ACC112 (cell line): ENCODE measurements at regions not wholly inside any gene's neighbourhood (a gene's known extent, or its start where the extent isn't known, plus 50 kb on each side); places are given as distances from the start of the nearest gene placed in this dataset.

Experiments
- H2AFZ ChIP-seq: fragments of 200-600 bp; sonication (generic); one replicate; pipeline ENCODE4 v1.6.0; 2017; ENCODE audit warnings: antibody characterized with exemption, low read length; ENCODE audit not compliant: unreplicated experiment
- H3K27ac ChIP-seq: fragments of 200-600 bp; sonication (generic); 2 replicates; pipeline ENCODE4 v1.5.1; 2014; ENCODE audit warnings: low read depth, mild to moderate bottlenecking, antibody characterized with exemption, low read length, moderate library complexity
- H3K27me3 ChIP-seq: fragments of 200-600 bp; sonication (generic); 2 replicates; pipeline ENCODE4 v1.6.1; 2014; ENCODE audit warnings: mild to moderate bottlenecking, antibody characterized with exemption, low read length, moderate library complexity, mixed read lengths; ENCODE audit not compliant: insufficient read depth
- H3K36me3 ChIP-seq: fragments of 200-600 bp; sonication (generic); 2 replicates; pipeline ENCODE4 v1.6.1; 2016; ENCODE audit warnings: mild to moderate bottlenecking, antibody characterized with exemption, low read length, moderate library complexity, mixed read lengths; ENCODE audit not compliant: insufficient read depth
- H3K4me1 ChIP-seq: fragments of 200-600 bp; sonication (generic); one replicate; pipeline ENCODE4 v1.6.1; 2016; ENCODE audit warnings: low read length, mixed read lengths; ENCODE audit not compliant: insufficient read depth, unreplicated experiment, control insufficient read depth
- H3K4me3 ChIP-seq: fragments of 200-600 bp; sonication (generic); 2 replicates; pipeline ENCODE4 v1.5.1; 2014; ENCODE audit warnings: mild to moderate bottlenecking, low read depth, low read length
- H3K79me2 ChIP-seq: fragments of 200-600 bp; sonication (generic); one replicate; pipeline ENCODE4 v1.6.0; 2016; ENCODE audit warnings: low read length; ENCODE audit not compliant: control insufficient read depth, unreplicated experiment, insufficient read depth

- Histone ChIP-seq H3K27me3 (no peaks in the 10 kb centered on the region), H3K36me3 (no peaks in the 10 kb centered on the region), H3K4me3 (no peak overlapping the region), H3K4me1 (no peaks in the 10 kb centered on the region), H3K79me2 (no peaks in the 10 kb centered on the region), H2AFZ (no peak overlapping the region), H3K27ac (no peak overlapping the region)
Measured at GRCh38 chr4:117224256-117224655, 138.9 kb upstream of the TRAM1L1 start.

GRCh38 chr4:117225471-117225870, 140.1 kb upstream of the TRAM1L1 start:
- Histone ChIP-seq H3K27ac (no peak overlapping the region), H3K79me2 (no peaks in the 10 kb centered on the region), H3K36me3 (no peaks in the 10 kb centered on the region), H3K4me1 (no peaks in the 10 kb centered on the region), H3K27me3 (no peaks in the 10 kb centered on the region), H3K4me3 (no peak overlapping the region), H2AFZ (no peak overlapping the region)

- no peaks in the 10 kb centered on the region for H3K36me3 ChIP-seq
- no peak overlapping the region for H3K4me3 ChIP-seq
- H3K27ac ChIP-seq = no peak overlapping the region
- no peaks in the 10 kb centered on the region for H3K27me3 ChIP-seq
- H3K79me2 ChIP-seq = no peaks in the 10 kb centered on the region
- no peaks in the 10 kb centered on the region for H3K4me1 ChIP-seq
- no peak overlapping the region for H2AFZ ChIP-seq
Measured at GRCh38 chr4:117227925-117228324, 142.5 kb upstream of the TRAM1L1 start.

DNA sequence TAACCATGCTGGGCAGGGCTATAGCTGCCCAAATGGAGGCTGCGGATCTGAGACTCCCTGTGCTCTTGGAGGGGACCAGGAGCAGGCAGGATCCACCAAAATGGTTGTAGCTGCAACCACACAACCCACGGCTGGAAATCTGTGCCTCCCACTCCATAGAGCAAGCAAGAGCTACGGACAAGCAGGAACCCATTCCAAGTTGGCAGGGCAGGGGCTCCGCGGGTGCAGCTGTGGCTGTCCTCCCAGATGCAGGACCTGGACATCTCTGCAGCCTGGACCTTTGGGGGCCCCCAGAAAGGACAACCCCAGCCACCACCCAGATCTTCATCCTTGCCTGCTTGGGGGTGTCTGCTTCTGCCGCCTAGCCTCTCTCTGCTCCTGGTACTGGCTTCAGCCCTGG, 154.1 kb upstream of the TRAM1L1 start:
- no peaks in the 10 kb centered on the region for H3K79me2 ChIP-seq
- H3K36me3 ChIP-seq = no peaks in the 10 kb centered on the region
- H3K27me3 ChIP-seq = no peaks in the 10 kb centered on the region
- H3K4me1 ChIP-seq = no peaks in the 10 kb centered on the region
- H3K4me3 ChIP-seq = no peak overlapping the region
- no peak overlapping the region for H3K27ac ChIP-seq
- no peak overlapping the region for H2AFZ ChIP-seq

GRCh38 chr4:117249333-117249732, 164.0 kb upstream of the TRAM1L1 start:
- Histone ChIP-seq H3K79me2 (no peaks in the 10 kb centered on the region), H2AFZ (no peak overlapping the region), H3K27me3 (no peaks in the 10 kb centered on the region), H3K4me1 (no peaks in the 10 kb centered on the region), H3K27ac (no peak overlapping the region), H3K4me3 (peak overlapping the region; percentile 51; the same call in 1 of the 2 replicates), H3K36me3 (no peaks in the 10 kb centered on the region)

- Histone ChIP-seq H3K27ac (no peak overlapping the region), H3K79me2 (no peaks in the 10 kb centered on the region), H2AFZ (no peak overlapping the region), H3K36me3 (no peaks in the 10 kb centered on the region), H3K4me1 (no peaks in the 10 kb centered on the region), H3K4me3 (no peak overlapping the region), H3K27me3 (no peaks in the 10 kb centered on the region)
Measured at GRCh38 chr4:117264072-117264471, 178.7 kb upstream of the TRAM1L1 start.

DNA sequence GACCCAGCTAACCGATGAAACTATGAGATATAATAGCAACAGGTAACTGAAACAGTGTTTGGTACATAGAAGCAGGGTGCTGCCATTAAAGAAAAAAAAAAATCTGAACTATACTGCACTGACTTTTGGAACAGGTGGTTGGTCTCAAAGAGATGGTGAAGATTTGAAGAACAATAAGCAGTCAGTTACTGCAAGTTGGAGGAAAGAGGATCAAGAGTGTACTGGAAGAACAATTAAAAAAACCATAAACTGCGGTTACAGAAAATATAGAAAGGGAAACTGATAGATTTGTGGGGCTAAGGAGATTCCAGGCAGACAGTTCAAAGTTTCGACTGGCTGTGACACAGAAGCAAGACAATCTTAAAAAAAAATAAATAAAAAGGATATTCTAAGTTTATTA, 181.9 kb upstream of the TRAM1L1 start:
- Histone ChIP-seq H3K27me3 (no peaks in the 10 kb centered on the region), H3K4me3 (no peak overlapping the region), H3K36me3 (no peaks in the 10 kb centered on the region), H3K4me1 (no peaks in the 10 kb centered on the region), H2AFZ (no peak overlapping the region), H3K27ac (no peak overlapping the region), H3K79me2 (no peaks in the 10 kb centered on the region)

GRCh38 chr4:117284736-117285135, 199.4 kb upstream of the TRAM1L1 start:
- H3K27me3 ChIP-seq = no peaks in the 10 kb centered on the region
- no peak overlapping the region for H3K4me3 ChIP-seq
- no peaks in the 10 kb centered on the region for H3K79me2 ChIP-seq
- H2AFZ ChIP-seq = no peak overlapping the region
- no peak overlapping the region for H3K27ac ChIP-seq
- no peaks in the 10 kb centered on the region for H3K4me1 ChIP-seq
- no peaks in the 10 kb centered on the region for H3K36me3 ChIP-seq

DNA sequence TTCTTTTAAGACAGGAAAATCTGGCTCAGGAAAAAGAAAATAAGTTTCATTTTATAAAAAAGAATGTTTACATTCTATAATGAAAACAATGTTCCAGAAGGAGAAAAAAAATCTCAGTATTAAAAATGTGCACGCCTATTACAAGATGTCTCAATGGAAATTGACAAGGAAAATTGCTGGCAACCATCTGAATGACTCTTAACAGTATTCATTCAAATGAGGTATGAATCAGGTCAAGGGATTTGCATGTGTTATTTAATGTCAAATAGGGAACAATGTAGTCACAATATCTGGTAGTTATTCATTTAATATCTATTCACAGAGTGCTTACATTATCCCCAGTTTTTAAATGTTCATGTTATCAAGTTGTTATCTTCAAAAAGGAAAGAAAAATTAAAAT, 208.4 kb upstream of the TRAM1L1 start:
- H2AFZ ChIP-seq = no peak overlapping the region
- no peaks in the 10 kb centered on the region for H3K79me2 ChIP-seq
- no peak overlapping the region for H3K27ac ChIP-seq
- no peaks in the 10 kb centered on the region for H3K36me3 ChIP-seq
- H3K4me1 ChIP-seq = no peaks in the 10 kb centered on the region
- no peaks in the 10 kb centered on the region for H3K27me3 ChIP-seq
- no peak overlapping the region for H3K4me3 ChIP-seq

DNA sequence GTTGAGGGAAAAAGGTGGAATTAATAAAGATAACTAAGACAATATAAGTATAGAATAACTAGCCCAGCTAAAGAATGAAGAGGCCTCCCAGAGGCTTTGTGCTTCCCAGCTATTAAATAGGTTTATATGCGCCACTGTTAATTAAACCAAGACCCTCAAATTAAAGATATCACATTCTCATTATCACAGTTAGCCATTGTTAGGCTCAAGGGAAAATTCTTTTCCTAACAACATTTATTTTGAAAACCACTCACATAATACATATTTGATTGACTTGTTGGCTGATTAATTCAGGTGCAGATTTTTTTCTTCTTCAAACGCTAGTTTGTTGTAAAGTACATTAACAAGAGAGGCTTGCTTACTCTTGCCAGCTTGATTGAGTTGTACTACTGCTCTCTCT, 216.8 kb upstream of the TRAM1L1 start:
- no peaks in the 10 kb centered on the region for H3K4me1 ChIP-seq
- no peaks in the 10 kb centered on the region for H3K36me3 ChIP-seq
- no peaks in the 10 kb centered on the region for H3K79me2 ChIP-seq
- no peak overlapping the region for H2AFZ ChIP-seq
- no peak overlapping the region for H3K4me3 ChIP-seq
- H3K27me3 ChIP-seq = no peaks in the 10 kb centered on the region
- no peak overlapping the region for H3K27ac ChIP-seq

DNA sequence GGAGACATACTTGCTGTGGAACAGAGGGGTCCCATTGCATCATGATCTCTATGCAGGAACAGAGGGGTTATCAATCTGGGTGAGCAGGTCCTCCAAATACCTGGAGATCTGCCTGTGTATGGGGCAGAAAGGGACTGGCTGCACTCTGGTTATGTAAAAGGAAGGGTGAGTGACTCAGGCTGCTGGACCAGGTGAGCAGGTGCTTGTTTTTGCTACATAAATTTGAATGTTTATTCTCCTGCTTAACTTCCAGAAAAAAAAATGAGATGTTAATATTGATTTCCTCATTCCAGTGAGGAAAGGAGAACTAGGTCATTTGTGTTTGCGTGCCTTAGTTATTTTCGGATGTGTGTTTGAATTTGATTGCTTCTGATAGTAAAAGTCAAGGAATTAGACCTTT, 225.8 kb upstream of the TRAM1L1 start:
- Histone ChIP-seq H3K27ac (no peak overlapping the region), H3K27me3 (no peaks in the 10 kb centered on the region), H3K4me1 (no peaks in the 10 kb centered on the region), H3K36me3 (no peaks in the 10 kb centered on the region), H2AFZ (no peak overlapping the region), H3K79me2 (no peaks in the 10 kb centered on the region), H3K4me3 (no peak overlapping the region)

DNA sequence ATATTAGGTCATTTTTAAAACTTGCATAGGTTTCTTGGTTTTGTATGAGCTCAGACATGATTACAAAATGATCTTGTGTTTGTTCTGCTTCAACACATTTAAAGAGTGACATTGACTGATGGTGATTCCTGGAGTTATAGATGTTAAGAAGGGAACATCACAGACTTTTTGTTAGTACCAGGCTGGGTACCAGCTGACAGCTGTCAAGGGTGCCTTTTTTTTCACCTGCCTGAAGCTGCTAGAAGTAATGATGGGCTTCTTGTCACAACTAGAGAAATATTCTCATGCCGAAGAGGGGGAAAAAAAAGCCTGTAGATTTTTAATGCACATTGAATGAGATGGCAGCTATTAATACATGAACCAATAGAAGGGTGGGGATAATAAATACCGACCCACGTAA, 226.6 kb upstream of the TRAM1L1 start:
- Histone ChIP-seq H3K27me3 (no peaks in the 10 kb centered on the region), H3K27ac (no peak overlapping the region), H2AFZ (no peak overlapping the region), H3K36me3 (no peaks in the 10 kb centered on the region), H3K4me3 (no peak overlapping the region), H3K79me2 (no peaks in the 10 kb centered on the region), H3K4me1 (no peaks in the 10 kb centered on the region)
